OCI-LY3 (cell line): ENCODE measurements at regions not wholly inside any gene's neighbourhood (a gene's known extent, or its start where the extent isn't known, plus 50 kb on each side); places are given as distances from the start of the nearest gene placed in this dataset.

ENCODE experiments used
- CTCF ChIP-seq: fragments of 200-600, 300-600 bp; sonication (generic); IDR thresholded peaks from 2 replicates; pipeline ENCODE4 v1.5.1; 2014; ENCODE audit warnings: antibody characterized with exemption, low read length, low read depth
- EZH2phosphoT487 ChIP-seq: fragments of 200-600 bp; shearing (Covaris generic); IDR thresholded peaks from 2 replicates; pipeline ENCODE4 v1.6.1; 2018; ENCODE audit warnings: antibody characterized with exemption, mixed run types, low read depth

- TF ChIP-seq CTCF: no peak
- no peak for TF ChIP-seq EZH2phosphoT487
Observed at GRCh38 chr14:98932431-98933325, 339.3 kb downstream of the BCL11B start.
